ENCODE measurements at regions not wholly inside any gene's neighbourhood (a gene's known extent, or its start where the extent isn't known, plus 50 kb on each side); places are given as distances from the start of the nearest gene placed in this dataset.

GRCh38 chr1:147053269-147053668 is 115.1 kb downstream of the NBPF12 start:
- TF ChIP-seq CTCF (conservative IDR thresholded peaks at IDR 0.05; ENCODE audit: low read length), result no peak
- TF ChIP-seq EZH2phosphoT487 (IDR thresholded peaks at IDR 0.05; ENCODE audit: borderline replicate concordance, low read depth, low read length), result no peak

Measured in OCI-LY7 (cell line).